ENCODE measurements at regions not wholly inside any gene's neighbourhood (a gene's known extent, or its start where the extent isn't known, plus 50 kb on each side); places are given as distances from the start of the nearest gene placed in this dataset.
"Not testable (repeated sequence)": the region's sequence is repeated elsewhere in the genome, so short reads cannot be mapped to it uniquely, and the experiment has no call there.

- Mint-ChIP-seq H3K9me3 (peaks cover 0 to 21% (median 8%) of the 10 kb centered on the region in 9 donors), H3K4me3 (no peak overlapping the region), H3K36me3 (peaks cover 0 to 4% (median 0%) of the 10 kb centered on the region in 3 donors), H3K27me3 (peaks cover 2 to 17% (median 10%) of the 10 kb centered on the region in 5 donors), H3K27ac (no peak overlapping the region), H3K4me1 (no peaks in the 10 kb centered on the region)
- ATAC-seq: no peak
- no peak for DNase-seq
- POLR2A ChIA-PET: no interaction called here
Measured at GRCh38 chr12:58321414-58321813, 380.0 kb downstream of the ATP23 start.

DNA sequence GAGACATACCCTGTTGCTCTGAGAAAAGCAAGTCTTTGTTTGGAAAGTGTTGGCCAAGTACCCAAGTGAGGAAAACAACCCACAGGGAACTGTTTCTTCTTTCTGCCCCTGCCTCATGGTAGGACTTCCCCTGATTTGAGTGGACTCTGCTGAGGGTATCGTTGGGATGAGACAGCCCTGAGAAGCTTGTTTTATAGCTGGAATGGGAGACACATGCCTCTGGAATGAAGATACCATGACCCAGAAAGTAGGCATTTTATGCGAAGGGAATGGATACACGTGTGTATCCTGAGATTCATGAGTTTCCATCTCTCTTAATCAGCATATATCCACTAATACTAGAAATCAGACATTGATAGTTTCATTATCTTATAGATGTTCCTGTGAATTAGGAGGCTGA, 382.3 kb downstream of the ATP23 start:
- POLR2A ChIA-PET: no interaction called here
- Mint-ChIP-seq H3K9me3 (peaks cover 0 to 9% (median 3%) of the 10 kb centered on the region in 9 donors), H3K27ac (no peak overlapping the region), H3K36me3 (no peaks in the 10 kb centered on the region), H3K4me1 (no peaks in the 10 kb centered on the region), H3K4me3 (no peak overlapping the region), H3K27me3 (peaks cover 0 to 9% (median 0%) of the 10 kb centered on the region in 5 donors)
- DNase-seq: no peak
- ATAC-seq: no peak

DNA sequence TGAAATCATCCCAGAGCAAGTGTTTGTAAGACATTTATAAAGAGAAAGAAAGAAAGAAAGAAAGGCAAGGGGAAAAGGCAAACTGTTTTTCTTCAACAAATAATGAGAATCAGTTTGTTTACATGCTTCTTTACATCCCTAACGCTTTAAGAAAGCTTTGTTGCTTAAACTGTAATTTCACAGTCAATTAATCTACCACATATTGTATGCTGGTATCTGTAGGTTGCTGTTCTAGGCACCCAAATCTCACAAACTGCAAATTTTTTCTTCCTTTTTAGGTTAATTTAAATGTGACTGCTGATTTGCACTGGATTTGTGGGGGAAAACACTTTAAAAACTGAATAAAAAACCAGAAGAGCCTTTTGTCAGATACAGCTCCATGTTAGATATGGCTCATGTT, 384.2 kb downstream of the ATP23 start:
- DNase-seq (no peak), ATAC-seq (no peak)
- Mint-ChIP-seq H3K36me3 (no peaks in the 10 kb centered on the region), H3K4me1 (no peaks in the 10 kb centered on the region), H3K27me3 (peaks cover 0 to 5% (median 0%) of the 10 kb centered on the region in 5 donors), H3K4me3 (no peak overlapping the region), H3K27ac (no peak overlapping the region), H3K9me3 (no peaks in the 10 kb centered on the region)
- POLR2A ChIA-PET: no interaction called here

DNA sequence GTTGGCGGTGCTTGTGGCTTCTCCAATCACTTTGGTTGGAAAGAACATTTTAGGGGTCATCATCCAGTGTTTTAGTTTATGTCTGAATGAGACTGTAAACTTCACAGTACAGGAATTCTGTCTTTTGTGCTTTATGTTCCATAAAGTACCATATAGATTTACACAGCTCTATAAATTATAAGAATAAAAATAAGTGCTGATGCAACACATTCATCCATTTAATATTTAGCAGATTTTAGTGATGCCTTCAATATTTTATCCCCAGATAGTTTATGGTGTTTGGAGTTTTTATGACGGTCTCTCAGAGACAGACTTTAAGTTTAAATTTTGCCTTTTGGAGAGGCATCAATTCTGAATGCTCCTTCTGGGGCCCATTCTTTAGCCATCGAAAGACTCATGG, 385.2 kb downstream of the ATP23 start:
- H3K4me1 Mint-ChIP-seq: no peaks in the 10 kb centered on the region
- ATAC-seq (no peak), DNase-seq (no peak)
- H3K9me3 Mint-ChIP-seq: no peaks in the 10 kb centered on the region
- H3K27me3 Mint-ChIP-seq: peaks cover 0 to 5% (median 0%) of the 10 kb centered on the region in 5 donors
- H3K36me3 Mint-ChIP-seq: no peaks in the 10 kb centered on the region
- no peak overlapping the region for H3K27ac Mint-ChIP-seq
- POLR2A ChIA-PET: no interaction called here
- no peak overlapping the region for H3K4me3 Mint-ChIP-seq

DNA sequence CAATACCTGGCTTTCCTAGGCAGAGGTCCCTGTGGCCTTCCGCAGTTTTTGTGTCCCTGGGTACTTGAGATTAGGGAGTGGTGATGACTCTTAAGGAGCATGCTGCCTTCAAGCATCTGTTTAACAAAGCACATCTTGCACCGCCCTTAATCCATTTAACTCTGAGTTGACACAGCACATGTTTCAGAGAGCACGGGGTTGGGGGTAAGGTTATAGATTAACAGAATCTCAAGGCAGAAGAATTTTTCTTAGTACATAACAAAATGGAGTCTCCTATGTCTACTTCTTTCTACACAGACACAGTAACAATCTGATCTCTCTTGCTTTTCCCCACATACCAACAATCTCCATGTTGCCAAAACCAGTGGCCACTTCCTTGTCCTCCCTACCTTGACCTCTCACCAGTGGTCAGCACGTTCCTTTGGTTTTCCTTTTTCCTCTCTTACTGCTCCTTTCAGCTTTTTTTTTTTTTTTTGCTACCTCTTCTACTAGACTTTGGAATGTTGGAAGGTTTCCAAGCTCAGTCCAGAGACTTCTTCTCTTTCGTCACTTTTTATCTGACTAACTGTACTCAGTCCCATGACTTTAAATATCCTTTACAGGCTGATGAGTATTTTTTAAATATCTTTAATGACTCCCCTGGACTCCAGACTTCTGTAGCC, 395.3 kb downstream of the ATP23 start:
- ATAC-seq, H3K4me1 Mint-ChIP-seq, H3K4me3 Mint-ChIP-seq, H3K27ac Mint-ChIP-seq, DNase-seq, H3K36me3 Mint-ChIP-seq, H3K9me3 Mint-ChIP-seq, POLR2A ChIA-PET: not testable (repeated sequence)
- peaks cover 0 to 18% (median 11%) of the 10 kb centered on the region in 5 donors for H3K27me3 Mint-ChIP-seq

DNA sequence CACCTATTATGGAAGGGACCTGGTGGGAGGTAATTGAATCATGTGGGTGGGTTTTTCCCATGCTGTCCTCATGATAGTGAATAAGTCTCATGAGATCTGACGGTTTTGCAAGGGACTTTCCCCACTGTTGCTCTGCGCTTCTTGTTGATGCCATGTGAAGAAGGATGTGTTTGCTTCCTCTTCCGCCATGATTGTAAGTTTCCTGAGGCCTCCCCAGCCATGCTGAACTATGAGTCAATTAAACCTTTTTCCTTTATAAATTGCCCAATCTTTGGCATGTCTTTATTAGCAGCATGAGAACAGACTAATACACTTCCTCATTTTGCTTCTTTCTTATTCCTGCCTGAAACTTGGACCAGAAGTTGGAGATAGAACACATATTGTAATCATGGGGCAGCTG, 396.2 kb downstream of the ATP23 start:
- H3K27ac Mint-ChIP-seq, ATAC-seq, H3K4me3 Mint-ChIP-seq, POLR2A ChIA-PET, DNase-seq, H3K9me3 Mint-ChIP-seq, H3K4me1 Mint-ChIP-seq, H3K36me3 Mint-ChIP-seq: not testable (repeated sequence)
- peaks cover 0 to 18% (median 11%) of the 10 kb centered on the region in 5 donors for H3K27me3 Mint-ChIP-seq

DNA sequence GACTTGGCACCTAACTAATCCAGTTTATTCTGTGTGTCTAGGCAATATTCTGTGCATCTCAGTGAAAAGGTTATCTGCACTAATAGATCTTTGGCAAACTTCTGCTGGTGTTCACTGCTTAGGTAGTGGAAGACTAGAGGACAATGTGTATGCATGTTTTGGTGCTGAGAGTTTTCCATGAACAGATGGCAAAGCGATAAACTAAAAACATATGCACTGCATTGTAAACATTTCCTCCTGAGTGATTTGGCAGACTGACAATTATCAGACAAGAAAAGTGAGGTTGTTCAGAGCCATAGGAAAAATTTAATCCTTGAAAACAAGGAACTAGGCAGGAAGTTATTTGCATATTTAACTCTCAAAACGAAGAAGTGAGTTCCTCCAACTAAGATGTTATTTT, 400.4 kb downstream of the ATP23 start:
- Mint-ChIP-seq H3K36me3 (no peaks in the 10 kb centered on the region), H3K4me1 (no peaks in the 10 kb centered on the region), H3K27me3 (peaks cover 5 to 36% (median 25%) of the 10 kb centered on the region in 5 donors), H3K27ac (no peak overlapping the region), H3K9me3 (peaks cover 0 to 2% (median 0%) of the 10 kb centered on the region in 9 donors), H3K4me3 (no peak overlapping the region)
- ATAC-seq (no peak), DNase-seq (no peak)
- POLR2A ChIA-PET: no interaction called here

DNA sequence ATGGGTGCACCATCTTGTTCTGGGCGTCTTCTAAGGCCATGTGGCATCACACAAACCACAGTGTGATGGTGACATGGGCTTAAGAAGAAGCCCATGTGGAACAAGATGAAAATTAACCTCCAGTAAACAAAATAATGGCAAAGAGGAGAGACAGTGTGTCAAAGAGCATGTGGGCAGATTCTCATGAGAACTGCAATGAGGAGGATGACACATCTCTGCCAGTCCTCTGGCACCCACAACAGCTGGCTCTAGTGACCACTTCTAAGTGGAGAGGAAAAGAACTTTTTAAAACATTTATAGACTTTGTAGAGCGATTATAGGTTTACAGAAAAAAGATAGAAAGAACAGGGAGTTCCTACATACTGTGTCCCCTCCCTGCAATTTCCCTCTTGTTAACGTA, 401.4 kb downstream of the ATP23 start:
- ATAC-seq (no peak), DNase-seq (no peak)
- POLR2A ChIA-PET: no interaction called here
- Mint-ChIP-seq H3K27me3 (peaks cover 5 to 36% (median 28%) of the 10 kb centered on the region in 5 donors), H3K27ac (no peak overlapping the region), H3K36me3 (no peaks in the 10 kb centered on the region), H3K9me3 (no peaks in the 10 kb centered on the region), H3K4me1 (no peaks in the 10 kb centered on the region), H3K4me3 (no peak overlapping the region)

GRCh38 chr12:58346032-58346632, 404.8 kb downstream of the ATP23 start:
- POLR2A ChIA-PET: no interaction called here
- DNase-seq: peak in 3 of 10 donors; percentile 16 to 29 (median 28)
- no peak for ATAC-seq

GRCh38 chr12:58347188-58347587, 405.8 kb downstream of the ATP23 start:
- H3K4me1 Mint-ChIP-seq: no peaks in the 10 kb centered on the region
- no peak for ATAC-seq
- no peak for DNase-seq
- POLR2A ChIA-PET: no interaction called here
- no peak overlapping the region for H3K4me3 Mint-ChIP-seq
- peaks cover 0 to 6% (median 0%) of the 10 kb centered on the region in 9 donors for H3K9me3 Mint-ChIP-seq
- H3K27me3 Mint-ChIP-seq: peaks cover 5 to 49% (median 17%) of the 10 kb centered on the region in 5 donors
- H3K36me3 Mint-ChIP-seq: no peaks in the 10 kb centered on the region
- no peak overlapping the region for H3K27ac Mint-ChIP-seq

More at GRCh38 chr12:58346032-58346632, 404.8 kb downstream of the ATP23 start:
- no peak overlapping the region for H3K27ac Mint-ChIP-seq
- no peak overlapping the region for H3K4me3 Mint-ChIP-seq
- H3K27me3 Mint-ChIP-seq: peaks cover 5 to 47% (median 17%) of the 10 kb centered on the region in 5 donors
- H3K9me3 Mint-ChIP-seq: peaks cover 0 to 6% (median 0%) of the 10 kb centered on the region in 9 donors
- H3K4me1 Mint-ChIP-seq: no peaks in the 10 kb centered on the region
- H3K36me3 Mint-ChIP-seq: no peaks in the 10 kb centered on the region

DNA sequence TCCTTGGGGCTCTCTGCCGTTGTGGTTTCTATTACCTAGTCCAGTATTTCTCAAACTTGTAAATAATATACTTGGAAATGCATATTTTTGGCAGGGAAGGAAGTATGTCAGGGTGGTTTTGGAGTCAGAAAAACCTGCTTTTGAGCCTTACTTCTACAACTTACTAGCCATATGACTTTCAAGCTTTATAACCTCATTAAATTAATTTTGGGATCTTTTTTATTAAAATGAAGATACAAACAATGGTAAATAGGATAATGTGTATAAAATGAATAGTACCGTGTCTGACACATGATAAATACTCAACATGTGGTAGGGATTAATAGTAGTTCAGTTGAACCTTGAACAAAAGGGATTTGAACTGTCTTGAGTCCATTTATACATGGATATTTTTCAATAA, 406.3 kb downstream of the ATP23 start:
- no peak for ATAC-seq
- Mint-ChIP-seq H3K4me3 (no peak overlapping the region), H3K27me3 (peaks cover 5 to 51% (median 17%) of the 10 kb centered on the region in 5 donors), H3K27ac (no peak overlapping the region), H3K9me3 (peaks cover 0 to 6% (median 0%) of the 10 kb centered on the region in 9 donors), H3K4me1 (no peaks in the 10 kb centered on the region), H3K36me3 (no peaks in the 10 kb centered on the region)
- POLR2A ChIA-PET: no interaction called here
- DNase-seq: no peak

GRCh38 chr12:58349161-58349560, 407.8 kb downstream of the ATP23 start:
- POLR2A ChIA-PET: no interaction called here
- no peaks in the 10 kb centered on the region for H3K4me1 Mint-ChIP-seq
- no peak overlapping the region for H3K4me3 Mint-ChIP-seq
- no peak overlapping the region for H3K27ac Mint-ChIP-seq
- peaks cover 0 to 6% (median 0%) of the 10 kb centered on the region in 9 donors for H3K9me3 Mint-ChIP-seq
- no peaks in the 10 kb centered on the region for H3K36me3 Mint-ChIP-seq
- peaks cover 7 to 54% (median 15%) of the 10 kb centered on the region in 5 donors for H3K27me3 Mint-ChIP-seq
- DNase-seq (no peak), ATAC-seq (no peak)

- no peak for ATAC-seq
- peaks cover 3 to 47% (median 19%) of the 10 kb centered on the region in 5 donors for H3K27me3 Mint-ChIP-seq
- no peaks in the 10 kb centered on the region for H3K9me3 Mint-ChIP-seq
- H3K36me3 Mint-ChIP-seq: no peaks in the 10 kb centered on the region
- H3K27ac Mint-ChIP-seq: no peak overlapping the region
- no peak overlapping the region for H3K4me3 Mint-ChIP-seq
- no peaks in the 10 kb centered on the region for H3K4me1 Mint-ChIP-seq
- no peak for DNase-seq
- POLR2A ChIA-PET: no interaction called here
Measured at GRCh38 chr12:58356794-58357193, 415.4 kb downstream of the ATP23 start.

- Mint-ChIP-seq H3K4me3 (no peak overlapping the region), H3K27me3 (peaks cover 3 to 51% (median 21%) of the 10 kb centered on the region in 5 donors), H3K27ac (no peak overlapping the region), H3K36me3 (no peaks in the 10 kb centered on the region), H3K9me3 (no peaks in the 10 kb centered on the region), H3K4me1 (no peaks in the 10 kb centered on the region)
- no peak for ATAC-seq
- DNase-seq: no peak
- POLR2A ChIA-PET: no interaction called here
Measured at GRCh38 chr12:58357511-58357910, 416.1 kb downstream of the ATP23 start.

Measured in naive thymus-derived CD8-positive, alpha-beta T cell (primary cell).